DOHH2 (cell line): ENCODE measurements at regions not wholly inside any gene's neighbourhood (a gene's known extent, or its start where the extent isn't known, plus 50 kb on each side); places are given as distances from the start of the nearest gene placed in this dataset.

ENCODE experiments used
- H3F3A ChIP-seq: fragments of 200-600 bp; sonication (generic), shearing (Covaris generic); 2 replicates; pipeline ENCODE4 v1.6.0; 2016; ENCODE audit warnings: antibody characterized with exemption, mild to moderate bottlenecking; ENCODE audit not compliant: control insufficient read depth, insufficient read depth
- H3K27ac ChIP-seq: fragments of 200-600 bp; sonication (generic); 2 replicates; pipeline ENCODE4 v1.5.1; 2014; ENCODE audit warnings: low read depth, mild to moderate bottlenecking, low read length, moderate library complexity
- H3K27me3 ChIP-seq: fragments of 200-600 bp; sonication (generic); 2 replicates; pipeline ENCODE4 v1.6.1; 2014; ENCODE audit warnings: mild to moderate bottlenecking, low read length, mixed read lengths; ENCODE audit not compliant: control insufficient read depth
- H3K36me3 ChIP-seq: fragments of 200-600 bp; sonication (generic); 2 replicates; pipeline ENCODE4 v1.6.1; 2014; ENCODE audit warnings: mild to moderate bottlenecking, low read length, moderate library complexity, mixed read lengths; ENCODE audit not compliant: control insufficient read depth
- H3K4me1 ChIP-seq: fragments of 200-600 bp; sonication (generic); 2 replicates; pipeline ENCODE4 v1.6.1; 2014; ENCODE audit warnings: mild to moderate bottlenecking, low read length, mixed read lengths; ENCODE audit not compliant: control insufficient read depth
- H3K4me2 ChIP-seq: fragments of 200-600 bp; sonication (generic); 2 replicates; pipeline ENCODE4 v1.6.0; 2014; ENCODE audit warnings: mild to moderate bottlenecking, low read length, moderate library complexity
- H3K4me3 ChIP-seq: fragments of 200-600 bp; sonication (generic); 2 replicates; pipeline ENCODE4 v1.5.1; 2014; ENCODE audit warnings: mild to moderate bottlenecking, low read length, mixed read lengths
- H3K79me2 ChIP-seq: fragments of 200-600 bp; sonication (generic); 2 replicates; pipeline ENCODE4 v1.6.1; 2014; ENCODE audit warnings: mild to moderate bottlenecking, low read length, mixed read lengths; ENCODE audit not compliant: control insufficient read depth
- H3K9me2 ChIP-seq: fragments of 200-600 bp; sonication (generic); replicated peaks from 2 replicates; pipeline ENCODE4 v1.6.1; 2014; ENCODE audit warnings: mild to moderate bottlenecking, low read length, mixed read lengths; ENCODE audit not compliant: control insufficient read depth
- H3K9me3 ChIP-seq: fragments of 200-600 bp; sonication (generic); 2 replicates; pipeline ENCODE4 v1.6.1; 2014; ENCODE audit warnings: antibody characterized with exemption, low read length, mixed read lengths; ENCODE audit not compliant: control insufficient read depth, insufficient read depth
- H4K20me1 ChIP-seq: fragments of 200-600 bp; sonication (generic); 2 replicates; pipeline ENCODE4 v1.6.0; 2014; ENCODE audit warnings: low read depth, mild to moderate bottlenecking, antibody characterized with exemption, low read length, moderate library complexity; ENCODE audit not compliant: control insufficient read depth, insufficient read depth
- EZH2phosphoT487 ChIP-seq: fragments of 200-600 bp; sonication (generic); IDR thresholded peaks from 2 replicates; pipeline ENCODE4 v1.6.1; 2017; ENCODE audit warnings: borderline replicate concordance, mild to moderate bottlenecking, antibody characterized with exemption, low read length, moderate library complexity, mixed read lengths
- TF ChIP-seq, protein P1 (sequence below): fragments of 200-600 bp; sonication (generic); IDR thresholded peaks from one replicate; pipeline ENCODE4 v1.5.1; 2014; ENCODE audit warnings: antibody characterized with exemption, mild to moderate bottlenecking, low read depth, low read length; ENCODE audit not compliant: poor library complexity, severe bottlenecking

- Histone ChIP-seq H3K4me2 (peak overlapping the region; percentile 33), H3K4me3 (peak overlapping the region; percentile 9; the same call in 1 of the 2 replicates)
Measured at GRCh38 chr10:62527019-62527827, 153.1 kb downstream of the ZNF365 start.

DNA sequence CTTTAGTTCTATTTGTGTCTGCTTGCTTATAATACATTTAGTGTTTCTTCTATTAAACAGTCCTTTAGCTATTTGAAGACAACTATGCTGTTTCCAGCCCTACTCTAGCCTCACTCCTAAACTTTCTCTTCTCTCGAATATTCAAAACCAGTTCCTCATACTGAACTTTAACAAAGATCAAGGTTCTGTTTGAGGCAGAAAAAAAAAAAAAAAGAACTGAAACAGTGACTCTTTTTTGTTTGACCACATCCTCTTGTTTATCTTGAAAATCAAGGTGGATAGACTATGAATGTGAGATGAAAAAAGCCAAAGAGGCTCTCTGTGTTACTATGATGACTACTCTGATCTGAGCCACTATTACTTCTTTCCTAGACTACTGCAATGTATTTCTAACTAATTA, 154.3 kb downstream of the ZNF365 start:
- Histone ChIP-seq H3K36me3 (no peaks in the 10 kb centered on the region), H3K4me3 (no peak overlapping the region), H3K79me2 (no peaks in the 10 kb centered on the region), H3K4me1 (peaks cover 27% of the 10 kb centered on the region), H3K27me3 (no peaks in the 10 kb centered on the region), H3F3A (no peaks in the 10 kb centered on the region), H3K9me2 (no peaks in the 10 kb centered on the region), H3K27ac (no peak overlapping the region), H3K4me2 (peak overlapping the region; percentile 33), H4K20me1 (no peaks in the 10 kb centered on the region), H3K9me3 (peaks cover 7% of the 10 kb centered on the region)
- no peak for TF ChIP-seq EZH2phosphoT487
- TF ChIP-seq, protein P1, sequence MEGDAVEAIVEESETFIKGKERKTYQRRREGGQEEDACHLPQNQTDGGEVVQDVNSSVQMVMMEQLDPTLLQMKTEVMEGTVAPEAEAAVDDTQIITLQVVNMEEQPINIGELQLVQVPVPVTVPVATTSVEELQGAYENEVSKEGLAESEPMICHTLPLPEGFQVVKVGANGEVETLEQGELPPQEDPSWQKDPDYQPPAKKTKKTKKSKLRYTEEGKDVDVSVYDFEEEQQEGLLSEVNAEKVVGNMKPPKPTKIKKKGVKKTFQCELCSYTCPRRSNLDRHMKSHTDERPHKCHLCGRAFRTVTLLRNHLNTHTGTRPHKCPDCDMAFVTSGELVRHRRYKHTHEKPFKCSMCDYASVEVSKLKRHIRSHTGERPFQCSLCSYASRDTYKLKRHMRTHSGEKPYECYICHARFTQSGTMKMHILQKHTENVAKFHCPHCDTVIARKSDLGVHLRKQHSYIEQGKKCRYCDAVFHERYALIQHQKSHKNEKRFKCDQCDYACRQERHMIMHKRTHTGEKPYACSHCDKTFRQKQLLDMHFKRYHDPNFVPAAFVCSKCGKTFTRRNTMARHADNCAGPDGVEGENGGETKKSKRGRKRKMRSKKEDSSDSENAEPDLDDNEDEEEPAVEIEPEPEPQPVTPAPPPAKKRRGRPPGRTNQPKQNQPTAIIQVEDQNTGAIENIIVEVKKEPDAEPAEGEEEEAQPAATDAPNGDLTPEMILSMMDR = no peak

More at GRCh38 chr10:62527019-62527827, 153.1 kb downstream of the ZNF365 start:
- no peaks in the 10 kb centered on the region for H3K27me3 ChIP-seq
- peaks cover 7% of the 10 kb centered on the region for H3K9me3 ChIP-seq
- H3K4me1 ChIP-seq = peaks cover 27% of the 10 kb centered on the region
- no peaks in the 10 kb centered on the region for H4K20me1 ChIP-seq
- H3K79me2 ChIP-seq = no peaks in the 10 kb centered on the region
- H3K27ac ChIP-seq = no peak overlapping the region
- TF ChIP-seq EZH2phosphoT487 = no peak
- TF ChIP-seq, protein P1 = no peak
- H3K9me2 ChIP-seq = no peaks in the 10 kb centered on the region
- no peaks in the 10 kb centered on the region for H3F3A ChIP-seq
- H3K36me3 ChIP-seq = no peaks in the 10 kb centered on the region

GRCh38 chr10:62529396-62529795, 155.2 kb downstream of the ZNF365 start:
- Histone ChIP-seq H3K79me2 (no peaks in the 10 kb centered on the region), H4K20me1 (no peaks in the 10 kb centered on the region), H3K27me3 (no peaks in the 10 kb centered on the region), H3F3A (no peaks in the 10 kb centered on the region), H3K27ac (no peak overlapping the region), H3K4me2 (no peak overlapping the region), H3K4me1 (peaks cover 27% of the 10 kb centered on the region), H3K9me3 (peaks cover 7% of the 10 kb centered on the region), H3K4me3 (no peak overlapping the region), H3K36me3 (no peaks in the 10 kb centered on the region), H3K9me2 (no peaks in the 10 kb centered on the region)
- TF ChIP-seq, protein P1 = no peak
- no peak for TF ChIP-seq EZH2phosphoT487
